Adrenal gland (tissue), 5 donors: ENCODE measurements at regions not wholly inside any gene's neighbourhood (a gene's known extent, or its start where the extent isn't known, plus 50 kb on each side); places are given as distances from the start of the nearest gene placed in this dataset.

Experiments
- POLR2A ChIP-seq, 2 donors: fragments of 450-650 bp; IDR thresholded peaks; one replicate each; pipeline ENCODE4 v1.6.1; 2017; ENCODE audit warnings: antibody characterized with exemption in 2 of 2, mild to moderate bottlenecking in 2 of 2, moderate library complexity in 1 of 2
- TF ChIP-seq, protein P1 (sequence below), 6 experiments: fragments of 450-650 bp in 4 of 6; fragments of 200-600 bp in 2 of 6; sonication (generic) in 1 of 6; IDR thresholded peaks; 1 replicate in 5 of 6; 2 replicates in 1 of 6; pipeline versions ENCODE4 v1.5.1 to v1.8.0; 2016 to 2021; ENCODE audit warnings: antibody characterized with exemption in 6 of 6, mild to moderate bottlenecking in 2 of 6, moderate library complexity in 1 of 6
- donor health status: DM: no; HTN: no; CAD: no.

DNA sequence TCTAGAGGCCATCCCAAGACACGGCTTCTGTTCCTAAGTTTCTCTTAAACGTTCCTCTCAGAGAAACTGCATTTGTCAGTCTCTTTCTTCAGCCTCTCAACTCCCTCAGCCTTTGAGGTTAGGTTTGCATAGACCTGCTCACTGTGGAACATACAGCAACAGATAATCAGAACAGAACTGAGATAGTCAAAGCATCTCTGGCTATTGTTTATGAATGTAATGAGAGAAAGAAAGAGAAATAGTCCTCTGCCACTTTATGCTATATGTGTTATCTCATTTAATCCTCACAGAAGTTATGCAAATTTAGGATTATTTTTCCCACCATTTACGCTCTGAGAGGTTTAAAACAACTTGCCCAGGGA, 190.6 kb downstream of the PHLDA1 start:
- no peak for TF ChIP-seq POLR2A (IDR thresholded peaks at IDR 0.05)
- TF ChIP-seq, protein P1, sequence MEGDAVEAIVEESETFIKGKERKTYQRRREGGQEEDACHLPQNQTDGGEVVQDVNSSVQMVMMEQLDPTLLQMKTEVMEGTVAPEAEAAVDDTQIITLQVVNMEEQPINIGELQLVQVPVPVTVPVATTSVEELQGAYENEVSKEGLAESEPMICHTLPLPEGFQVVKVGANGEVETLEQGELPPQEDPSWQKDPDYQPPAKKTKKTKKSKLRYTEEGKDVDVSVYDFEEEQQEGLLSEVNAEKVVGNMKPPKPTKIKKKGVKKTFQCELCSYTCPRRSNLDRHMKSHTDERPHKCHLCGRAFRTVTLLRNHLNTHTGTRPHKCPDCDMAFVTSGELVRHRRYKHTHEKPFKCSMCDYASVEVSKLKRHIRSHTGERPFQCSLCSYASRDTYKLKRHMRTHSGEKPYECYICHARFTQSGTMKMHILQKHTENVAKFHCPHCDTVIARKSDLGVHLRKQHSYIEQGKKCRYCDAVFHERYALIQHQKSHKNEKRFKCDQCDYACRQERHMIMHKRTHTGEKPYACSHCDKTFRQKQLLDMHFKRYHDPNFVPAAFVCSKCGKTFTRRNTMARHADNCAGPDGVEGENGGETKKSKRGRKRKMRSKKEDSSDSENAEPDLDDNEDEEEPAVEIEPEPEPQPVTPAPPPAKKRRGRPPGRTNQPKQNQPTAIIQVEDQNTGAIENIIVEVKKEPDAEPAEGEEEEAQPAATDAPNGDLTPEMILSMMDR (IDR thresholded peaks at IDR 0.05): no peak
